ENCODE measurements at regions not wholly inside any gene's neighbourhood (a gene's known extent, or its start where the extent isn't known, plus 50 kb on each side); places are given as distances from the start of the nearest gene placed in this dataset.

DNA sequence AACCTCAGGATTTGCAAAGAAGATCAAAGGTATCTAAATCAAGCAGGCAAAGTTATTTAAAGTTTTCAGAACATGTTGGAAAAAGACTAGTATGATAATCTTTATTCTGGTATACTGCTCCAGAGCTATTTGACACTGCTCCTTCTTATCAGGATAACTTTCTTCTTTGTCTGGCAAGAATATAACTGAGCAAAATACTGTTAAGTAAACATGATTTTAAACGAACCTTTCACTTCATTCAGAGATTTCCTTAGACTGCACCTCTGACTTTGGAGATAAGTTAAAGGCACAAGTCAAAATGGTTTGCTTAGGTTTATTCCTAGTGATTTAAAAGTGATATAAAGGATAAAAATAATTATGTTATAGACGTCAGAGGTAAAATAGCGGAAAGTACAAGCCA is 103.9 kb upstream of the CCDC190 start:
- no peak for DNase-seq

DNA sequence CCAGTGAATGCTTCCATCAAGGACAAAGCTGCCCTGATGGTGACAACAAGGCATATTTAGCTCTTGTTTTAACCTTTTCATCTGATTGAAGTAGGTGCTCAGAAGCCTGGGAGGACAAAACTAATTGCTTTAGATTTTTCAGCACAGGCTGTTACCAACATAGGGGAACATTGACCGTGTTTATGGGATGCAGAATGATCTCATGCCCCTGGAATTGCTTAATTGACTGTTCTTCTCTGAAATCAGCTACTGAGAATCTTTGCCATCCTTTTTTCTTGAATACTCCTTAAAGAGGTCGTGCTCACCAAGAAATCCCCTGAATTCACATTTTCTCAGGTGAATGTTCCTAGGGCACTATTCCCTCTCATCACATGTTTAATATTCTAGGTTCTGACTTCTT is 95.9 kb upstream of the CCDC190 start:
- no peak for DNase-seq

GRCh38 chr1:162954824-162955223 is 93.8 kb upstream of the CCDC190 start:
- no peak for DNase-seq

DNA sequence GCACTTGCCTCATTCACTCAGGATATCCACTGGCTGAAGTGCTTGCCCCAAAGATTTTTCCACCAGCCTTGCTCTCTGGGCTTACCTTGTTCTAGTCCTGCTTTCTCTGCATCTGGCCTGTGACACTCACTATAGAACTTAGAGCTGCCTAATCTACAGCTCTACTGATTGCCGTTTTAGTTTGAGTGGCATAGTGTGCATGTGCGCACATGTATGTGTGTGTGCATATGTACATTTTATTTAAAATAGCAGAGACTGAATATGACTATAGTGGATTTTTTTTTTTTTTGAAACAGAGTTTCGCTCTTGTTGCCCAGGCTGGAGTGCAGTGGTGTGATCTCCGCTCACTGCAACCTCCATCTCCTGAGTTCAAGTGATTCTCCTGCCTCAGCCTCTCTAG is 92.0 kb upstream of the CCDC190 start:
- DNase-seq = no peak

GRCh38 chr1:162951553-162952315 is 90.8 kb upstream of the CCDC190 start:
- no peak for DNase-seq

- DNase-seq = no peak
Measured at GRCh38 chr1:162950187-162950586, 89.2 kb upstream of the CCDC190 start.

GRCh38 chr1:162946701-162947100 is 85.7 kb upstream of the CCDC190 start:
- no peak for DNase-seq

GRCh38 chr1:162944974-162945674 is 84.1 kb upstream of the CCDC190 start:
- DNase-seq = no peak

GRCh38 chr1:162943622-162944021 is 82.6 kb upstream of the CCDC190 start:
- no peak for DNase-seq

DNA sequence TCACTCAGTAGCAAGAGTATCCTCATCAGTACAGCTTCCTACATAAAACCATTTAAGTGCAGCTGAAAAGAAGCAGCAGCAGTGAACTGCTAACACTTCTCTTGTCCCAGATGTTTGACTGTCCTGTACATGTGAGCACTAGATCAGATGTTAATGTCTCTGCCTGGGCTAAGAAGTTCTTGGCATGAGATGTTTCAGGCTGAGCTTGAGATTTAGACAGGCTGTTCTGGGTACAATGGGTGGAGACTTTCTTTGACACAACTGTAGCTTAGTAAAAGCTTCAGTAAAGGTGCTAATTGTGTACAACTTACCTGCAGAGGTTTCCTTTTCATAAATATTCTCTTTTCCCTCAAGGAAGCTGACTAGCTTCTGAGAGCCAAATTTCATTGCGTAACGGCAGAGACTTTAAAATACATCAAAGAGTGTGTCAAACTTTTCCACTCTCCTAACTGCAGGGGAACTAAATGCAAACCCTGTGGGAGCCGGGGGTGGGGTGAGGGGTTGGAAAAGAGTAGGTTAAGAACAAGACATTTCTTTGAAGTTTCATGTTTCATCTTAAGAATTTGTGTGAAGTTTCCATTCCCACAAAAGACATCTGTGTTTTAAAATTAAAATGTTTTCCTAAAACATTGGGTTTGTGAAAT is 82.1 kb upstream of the CCDC190 start:
- DNase-seq = no peak

GRCh38 chr1:162941024-162941423 is 80.0 kb upstream of the CCDC190 start:
- DNase-seq = no peak

DNA sequence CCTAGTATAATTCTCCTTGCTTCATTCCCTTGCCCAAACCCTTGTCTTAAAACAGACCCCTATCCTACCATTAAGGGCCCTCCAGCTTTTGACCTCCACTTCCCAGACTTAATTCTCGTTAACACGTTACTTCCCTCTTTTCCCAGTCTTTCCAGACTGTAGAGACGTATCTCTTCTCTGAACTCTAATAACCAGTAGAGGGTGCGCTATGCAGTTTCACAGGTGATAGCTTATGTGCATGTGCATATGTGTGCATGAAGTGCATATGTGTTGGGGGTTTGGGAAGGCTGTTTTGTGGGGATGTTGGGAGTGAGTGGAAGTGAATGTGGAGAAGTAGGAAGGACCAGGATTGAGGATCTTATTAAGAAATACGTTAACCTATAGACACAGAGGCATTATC is 78.1 kb upstream of the CCDC190 start:
- no peak for DNase-seq

DNA sequence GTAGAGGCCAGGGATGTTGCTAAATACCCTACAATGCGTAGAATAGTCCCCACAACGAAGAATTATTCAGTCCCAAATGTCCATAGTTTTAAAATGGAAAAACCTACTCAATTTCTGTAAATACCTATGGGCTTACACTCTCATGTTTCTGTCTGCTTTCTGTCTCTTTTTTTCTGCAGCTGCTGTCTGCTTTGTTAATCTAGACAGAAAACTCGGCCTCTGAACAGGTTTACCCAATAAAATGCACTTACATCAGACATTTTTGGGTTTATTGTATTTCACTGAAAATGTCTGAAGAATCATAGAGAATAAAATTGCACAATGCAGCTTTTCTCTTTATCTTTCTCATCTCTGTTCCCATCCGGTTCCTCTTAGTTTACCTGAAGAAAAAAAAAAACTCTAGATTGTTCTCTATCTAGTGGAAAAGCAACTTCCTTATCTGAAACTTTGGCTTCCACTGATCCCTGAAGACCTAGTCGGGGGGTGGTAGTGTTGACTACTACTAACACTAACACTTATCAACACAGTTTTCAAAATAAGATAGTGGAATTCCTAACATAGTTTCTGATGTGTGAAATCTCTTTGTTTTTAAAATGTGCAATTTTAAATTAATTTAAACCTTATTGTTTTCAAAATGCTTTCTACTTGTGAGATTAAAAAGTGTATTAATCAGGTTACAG is 76.9 kb upstream of the CCDC190 start:
- no peak for DNase-seq

GRCh38 chr1:162930976-162931560 is 70.1 kb upstream of the CCDC190 start:
- DNase-seq = no peak

GRCh38 chr1:162930532-162930931 is 69.6 kb upstream of the CCDC190 start:
- DNase-seq = no peak

DNA sequence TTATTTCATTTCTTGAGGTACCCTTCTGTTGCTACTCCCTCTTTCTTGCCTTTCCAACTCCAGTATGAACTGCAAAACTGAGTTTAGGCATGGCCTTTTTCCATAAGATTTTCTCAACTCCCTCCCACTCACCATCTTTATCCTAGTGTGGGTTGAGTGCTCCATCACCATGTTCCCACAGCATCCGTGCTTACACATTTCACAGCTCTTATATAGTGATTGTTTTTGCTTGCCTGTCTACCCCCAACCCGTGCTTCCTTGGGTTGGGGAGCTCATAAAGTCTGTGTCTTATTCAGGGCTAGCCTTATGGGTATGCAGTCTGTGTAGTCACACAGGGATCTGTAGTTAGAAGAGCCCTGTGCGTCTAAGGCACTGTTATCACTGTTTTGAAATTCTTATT is 68.2 kb upstream of the CCDC190 start:
- no peak for DNase-seq

- no peak for DNase-seq
Measured at GRCh38 chr1:162928141-162928540, 67.2 kb upstream of the CCDC190 start.

DNA sequence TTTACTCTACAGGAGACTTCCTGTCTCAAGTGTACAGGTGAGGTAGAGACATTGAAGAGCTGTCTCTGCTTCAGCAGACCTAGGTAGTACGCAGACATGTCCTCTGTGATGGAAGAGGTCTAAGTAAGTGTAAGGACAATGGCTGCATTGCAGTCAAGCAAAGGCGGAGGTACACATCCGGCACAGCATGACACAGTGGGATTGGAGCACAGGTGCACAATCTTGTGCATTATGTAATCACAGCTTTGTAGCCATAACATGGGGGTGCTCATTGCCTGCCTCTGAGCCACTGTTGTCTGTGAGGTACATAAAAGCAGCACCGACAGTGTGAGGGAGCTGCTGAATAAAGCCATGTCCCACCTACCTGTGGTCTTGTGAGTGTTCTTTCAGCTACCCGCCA is 66.4 kb upstream of the CCDC190 start:
- DNase-seq = no peak

- no peak for DNase-seq
Measured at GRCh38 chr1:162926906-162927305, 65.9 kb upstream of the CCDC190 start.

- no peak for DNase-seq
Measured at GRCh38 chr1:162924179-162924578, 63.2 kb upstream of the CCDC190 start.

GRCh38 chr1:162922201-162922600 is 61.2 kb upstream of the CCDC190 start:
- DNase-seq = no peak

DNA sequence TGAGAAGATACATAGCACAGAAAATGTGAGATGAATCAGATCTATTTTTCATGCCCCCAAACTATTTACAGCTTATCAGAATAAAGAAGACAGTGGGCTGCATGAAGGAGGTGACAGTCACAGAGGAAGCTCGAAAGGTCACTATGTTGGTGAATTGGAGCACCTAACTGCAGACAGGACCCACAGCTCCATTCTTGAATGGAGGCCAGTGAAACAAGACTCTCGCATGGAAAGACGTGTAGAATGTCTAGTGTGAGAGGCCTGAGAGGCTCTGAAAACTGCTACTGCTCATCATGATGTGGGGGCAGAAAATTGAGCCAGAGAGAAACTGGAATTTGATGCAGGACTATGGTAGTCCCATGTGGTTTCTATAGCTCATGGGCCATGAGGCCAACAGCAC is 60.3 kb upstream of the CCDC190 start:
- DNase-seq = no peak

- DNase-seq = no peak
Measured at GRCh38 chr1:162919034-162919433, 58.1 kb upstream of the CCDC190 start.
